Upper lobe of left lung (tissue), 6 donors: ENCODE measurements at regions not wholly inside any gene's neighbourhood (a gene's known extent, or its start where the extent isn't known, plus 50 kb on each side); places are given as distances from the start of the nearest gene placed in this dataset.
"Not testable (repeated sequence)": the region's sequence is repeated elsewhere in the genome, so short reads cannot be mapped to it uniquely, and the experiment has no call there.

Source experiments
- ATAC-seq, 2 donors: fragments of 200-7000 bp; cut with Tn5 transposase; one replicate each; pipeline ENCODE4 v1.9.1; 2022; ENCODE audit warnings: mild to moderate bottlenecking in 2 of 2, moderate library complexity in 2 of 2; ENCODE audit not compliant: low FRiP score in 2 of 2
- DNase-seq, 2 donors: peaks; one replicate each; pipeline ENCODE4 v3.0.0-alpha.2; 2019 to 2020
- H3K27ac ChIP-seq, 4 donors: fragments of 200-600 bp; sonication (generic); one replicate each; pipeline ENCODE4 v1.5.1; 2016 to 2019
- H3K27me3 ChIP-seq, 4 donors: fragments of 200-600 bp; sonication (generic); one replicate each; pipeline ENCODE4 v1.5.1; 2017 to 2019
- H3K36me3 ChIP-seq, 4 donors: fragments of 200-600 bp; sonication (generic); one replicate each; pipeline ENCODE4 v1.5.1; 2016 to 2019
- H3K4me1 ChIP-seq, 4 donors: fragments of 200-600 bp; sonication (generic); one replicate each; pipeline ENCODE4 v1.5.1; 2018 to 2019
- H3K4me3 ChIP-seq, 4 donors: fragments of 200-600 bp; sonication (generic); one replicate each; pipeline ENCODE4 v1.5.1; 2017 to 2019; ENCODE audit warnings: mild to moderate bottlenecking in 2 of 4, moderate library complexity in 1 of 4
- H3K9me3 ChIP-seq, 4 donors: fragments of 200-600 bp; sonication (generic); one replicate each; pipeline ENCODE4 v1.5.1; 2018 to 2019
- EP300 ChIP-seq, 4 donors: sonication (generic); formaldehyde crosslinking; IDR thresholded peaks; one replicate each; pipeline ENCODE4 v1.5.1; 2017; ENCODE audit warnings: antibody characterized with exemption in 4 of 4, control low read depth in 2 of 4
- POLR2A ChIP-seq, 4 donors: fragments of 450-650 bp; IDR thresholded peaks; one replicate each; pipeline ENCODE4 v1.5.1; 2016 to 2017; ENCODE audit warnings: antibody characterized with exemption in 4 of 4, mild to moderate bottlenecking in 2 of 4
- POLR2AphosphoS5 ChIP-seq, 2 donors: sonication (generic); formaldehyde crosslinking; IDR thresholded peaks; one replicate each; pipeline ENCODE4 v1.5.1; 2017; ENCODE audit warnings: antibody characterized with exemption in 2 of 2
- WGBS, 2 donors: methylation state at CpG; one replicate each; pipeline ENCODE4 v1.1.5; 2017 to 2018; 5-methylcytosine and 5-hydroxymethylcytosine counted together
- TF ChIP-seq, protein P1 (sequence below), 6 experiments: fragments of 450-650 bp in 4 of 6; fragments of 200-600 bp in 2 of 6; sonication (generic) in 2 of 6; IDR thresholded peaks; one replicate each; pipeline ENCODE4 v1.5.1; 2016 to 2019; ENCODE audit warnings: antibody characterized with exemption in 6 of 6
- donor health status: DM: no; HTN: no; CAD: no; lungs with moderate emphysema.
- donor health status: DM: no; HTN: yes; CAD: no; lungs with severe emphysema.

DNA sequence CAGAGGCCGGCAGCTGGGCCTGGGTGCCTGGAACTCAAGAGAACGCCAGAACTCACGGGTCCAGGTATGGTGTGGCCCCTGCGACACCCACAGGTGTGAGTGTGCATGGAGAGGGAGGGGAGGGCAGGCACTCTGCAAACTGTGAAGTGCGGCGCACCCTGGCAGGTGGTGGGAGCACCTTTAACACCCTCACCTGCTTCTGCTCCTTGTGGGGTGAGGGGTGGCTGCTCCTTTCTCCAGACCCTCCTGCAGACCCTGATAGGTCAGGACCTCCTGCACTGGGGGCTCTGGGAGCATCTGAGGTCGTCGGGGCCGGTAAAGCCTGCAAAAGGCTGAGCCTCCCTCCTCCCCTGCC is 324.7 kb upstream of the SFSWAP start:
- DNase-seq (no peak), ATAC-seq (peak in 1 of 2 donors; percentile 9)
- no peaks in the 10 kb centered on the region for H3K9me3 ChIP-seq
- H3K4me1 ChIP-seq, result no peaks in the 10 kb centered on the region
- H3K36me3 ChIP-seq, result no peaks in the 10 kb centered on the region
- WGBS, 2 donors, result 49 to 69% methylated on average over 5 to 9 of the region's 9 CpGs
- H3K4me3 ChIP-seq, result no peak overlapping the region
- H3K27me3 ChIP-seq, result peaks cover 0 to 9% (median 0%) of the 10 kb centered on the region in 4 donors
- H3K27ac ChIP-seq, result no peak overlapping the region
- TF ChIP-seq POLR2A (IDR thresholded peaks at IDR 0.05), result no peak
- TF ChIP-seq, protein P1, sequence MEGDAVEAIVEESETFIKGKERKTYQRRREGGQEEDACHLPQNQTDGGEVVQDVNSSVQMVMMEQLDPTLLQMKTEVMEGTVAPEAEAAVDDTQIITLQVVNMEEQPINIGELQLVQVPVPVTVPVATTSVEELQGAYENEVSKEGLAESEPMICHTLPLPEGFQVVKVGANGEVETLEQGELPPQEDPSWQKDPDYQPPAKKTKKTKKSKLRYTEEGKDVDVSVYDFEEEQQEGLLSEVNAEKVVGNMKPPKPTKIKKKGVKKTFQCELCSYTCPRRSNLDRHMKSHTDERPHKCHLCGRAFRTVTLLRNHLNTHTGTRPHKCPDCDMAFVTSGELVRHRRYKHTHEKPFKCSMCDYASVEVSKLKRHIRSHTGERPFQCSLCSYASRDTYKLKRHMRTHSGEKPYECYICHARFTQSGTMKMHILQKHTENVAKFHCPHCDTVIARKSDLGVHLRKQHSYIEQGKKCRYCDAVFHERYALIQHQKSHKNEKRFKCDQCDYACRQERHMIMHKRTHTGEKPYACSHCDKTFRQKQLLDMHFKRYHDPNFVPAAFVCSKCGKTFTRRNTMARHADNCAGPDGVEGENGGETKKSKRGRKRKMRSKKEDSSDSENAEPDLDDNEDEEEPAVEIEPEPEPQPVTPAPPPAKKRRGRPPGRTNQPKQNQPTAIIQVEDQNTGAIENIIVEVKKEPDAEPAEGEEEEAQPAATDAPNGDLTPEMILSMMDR (IDR thresholded peaks at IDR 0.05), result no peak
- TF ChIP-seq EP300 (IDR thresholded peaks at IDR 0.05), result no peak
- no peak for TF ChIP-seq POLR2AphosphoS5 (IDR thresholded peaks at IDR 0.05)

DNA sequence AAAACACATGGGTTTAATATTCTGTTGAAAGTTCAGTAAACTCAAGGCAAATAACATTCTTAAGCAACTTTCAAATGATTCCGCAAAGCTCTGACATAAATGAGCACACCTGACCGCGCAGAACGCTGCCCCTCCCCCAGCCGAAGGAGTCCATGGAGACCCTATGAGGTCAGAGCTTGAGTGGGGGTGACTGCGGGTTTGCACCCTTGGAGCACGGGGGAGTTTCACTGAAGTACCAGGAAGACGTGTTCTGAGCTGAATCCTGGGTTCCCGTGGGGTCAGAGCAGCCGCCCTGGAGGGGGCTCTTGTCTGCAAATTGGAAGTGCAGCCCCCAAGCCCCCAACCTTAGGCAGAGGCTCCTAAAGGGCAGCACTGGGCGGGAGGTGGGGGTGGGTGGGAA is 324.1 kb upstream of the SFSWAP start:
- Histone ChIP-seq H3K4me1 (no peaks in the 10 kb centered on the region), H3K27me3 (peaks cover 0 to 9% (median 0%) of the 10 kb centered on the region in 4 donors), H3K9me3 (no peaks in the 10 kb centered on the region), H3K27ac (no peak overlapping the region), H3K36me3 (no peaks in the 10 kb centered on the region), H3K4me3 (no peak overlapping the region)
- ATAC-seq (no peak), DNase-seq (no peak)
- TF ChIP-seq POLR2AphosphoS5 (IDR thresholded peaks at IDR 0.05), result no peak
- no peak for TF ChIP-seq EP300 (IDR thresholded peaks at IDR 0.05)
- TF ChIP-seq POLR2A (IDR thresholded peaks at IDR 0.05), result no peak
- TF ChIP-seq, protein P1 (IDR thresholded peaks at IDR 0.05), result no peak
- 71 to 80% methylated on average over 6 to 10 of the region's 11 CpGs for WGBS, 2 donors

DNA sequence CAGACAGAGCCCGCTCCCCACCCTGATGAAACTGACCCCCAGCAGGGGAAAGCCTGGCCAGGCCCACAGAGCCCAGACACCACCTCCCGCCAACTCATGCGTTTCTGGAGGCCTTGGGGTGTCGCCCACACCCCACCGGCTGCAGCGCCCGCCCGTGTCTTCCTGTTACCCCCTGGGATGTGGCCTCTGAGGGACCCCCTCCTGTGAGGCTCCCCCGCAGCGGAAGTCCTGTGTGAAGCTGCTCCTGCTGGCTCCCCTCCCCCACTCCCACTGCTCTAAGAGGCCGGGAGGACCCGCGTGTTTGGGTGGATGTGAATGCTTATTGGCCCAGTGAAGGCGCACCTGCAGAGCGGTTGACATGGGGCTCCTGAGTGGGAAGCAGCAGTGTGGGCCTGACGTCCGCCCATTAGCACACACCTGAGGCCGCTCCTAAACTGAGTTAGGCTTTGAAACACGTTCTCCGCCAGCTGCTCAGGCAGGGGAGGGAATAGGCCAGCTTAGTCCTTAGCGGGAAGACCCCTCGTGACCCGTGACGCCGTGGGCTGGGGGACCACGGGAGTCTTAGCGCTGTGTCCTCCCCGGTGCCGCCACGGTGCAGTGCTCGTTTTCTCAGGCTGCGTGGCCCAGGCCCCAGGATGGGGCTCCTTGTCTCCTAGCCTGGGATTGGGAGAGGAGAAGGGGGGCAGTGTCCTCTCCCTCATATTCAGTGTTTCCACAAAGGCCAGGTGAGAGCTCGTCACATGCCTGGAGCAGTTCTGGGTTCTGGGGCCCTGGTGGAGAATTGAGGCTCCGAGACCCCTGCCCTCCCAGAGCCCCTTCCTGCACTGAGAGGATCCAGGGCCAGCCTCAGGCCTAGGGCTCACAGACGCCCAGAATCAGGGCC is 323.4 kb upstream of the SFSWAP start:
- H3K27me3 ChIP-seq, result peaks cover 0 to 9% (median 0%) of the 10 kb centered on the region in 4 donors
- DNase-seq, result peak in 1 of 2 donors; percentile 76
- WGBS, 2 donors, result 61 to 82% methylated on average over 13 to 35 of the region's 35 CpGs
- no peak overlapping the region for H3K27ac ChIP-seq
- TF ChIP-seq, protein P1 (IDR thresholded peaks at IDR 0.05), result no peak
- no peak for TF ChIP-seq POLR2A (IDR thresholded peaks at IDR 0.05)
- no peak for TF ChIP-seq EP300 (IDR thresholded peaks at IDR 0.05)
- TF ChIP-seq POLR2AphosphoS5 (IDR thresholded peaks at IDR 0.05), result no peak
- no peaks in the 10 kb centered on the region for H3K4me1 ChIP-seq
- no peak overlapping the region for H3K4me3 ChIP-seq
- no peak for ATAC-seq
- no peaks in the 10 kb centered on the region for H3K9me3 ChIP-seq
- no peaks in the 10 kb centered on the region for H3K36me3 ChIP-seq

DNA sequence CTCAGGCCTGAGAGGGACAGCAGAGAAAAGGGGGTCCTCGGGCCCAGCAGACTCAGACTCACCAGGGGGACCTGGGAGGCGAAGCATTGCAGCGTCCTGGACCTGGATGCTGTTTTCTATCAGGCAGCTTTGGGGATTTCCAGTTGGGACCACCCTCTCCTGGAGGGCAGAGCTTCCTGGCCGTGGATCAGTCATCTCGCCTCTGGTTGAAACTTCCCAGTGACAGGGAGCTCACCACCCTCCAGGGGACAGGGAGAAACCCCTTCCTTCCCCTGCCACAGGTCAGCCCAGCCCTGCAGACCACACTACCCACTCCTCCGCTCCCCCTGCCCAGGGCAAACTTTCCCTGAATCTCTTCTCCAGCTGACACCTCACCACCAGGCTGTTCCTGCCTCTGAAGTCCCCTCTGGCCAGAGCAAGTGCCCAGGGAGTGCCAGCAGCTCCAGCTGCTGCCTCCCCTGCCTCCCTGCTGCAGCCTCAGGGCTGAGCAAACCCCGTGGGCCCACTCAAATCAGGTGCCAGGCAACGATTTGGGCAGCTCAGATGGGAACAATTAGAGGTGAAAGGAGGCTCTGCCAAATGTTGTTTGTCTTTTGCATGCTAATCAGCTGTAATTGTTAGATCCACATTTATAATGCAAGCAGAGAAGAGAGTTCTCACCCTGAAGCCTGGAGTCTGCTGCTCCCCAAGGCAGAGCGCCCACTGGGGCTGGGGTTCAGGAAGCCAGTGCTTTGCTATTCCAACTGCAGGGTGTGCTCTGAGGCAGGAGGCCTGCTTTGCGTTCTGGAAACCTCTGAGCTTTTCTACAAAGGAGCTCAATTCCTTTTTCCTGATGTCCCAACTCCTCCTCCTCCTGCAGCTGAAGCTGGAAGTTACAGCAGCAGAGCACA is 322.5 kb upstream of the SFSWAP start:
- H3K4me1 ChIP-seq, H3K36me3 ChIP-seq, H3K4me3 ChIP-seq, ATAC-seq, H3K27me3 ChIP-seq, DNase-seq, H3K27ac ChIP-seq, H3K9me3 ChIP-seq: not testable (repeated sequence)
- 62% methylated on average over 3 to 8 of the region's 10 CpGs for WGBS, 2 donors
